HEK293T (cell line): ENCODE measurements at regions not wholly inside any gene's neighbourhood (a gene's known extent, or its start where the extent isn't known, plus 50 kb on each side); places are given as distances from the start of the nearest gene placed in this dataset.
"Not testable (repeated sequence)": the region's sequence is repeated elsewhere in the genome, so short reads cannot be mapped to it uniquely, and the experiment has no call there.

Experiments
- CTCF ChIA-PET: fragments of 350-600 bp; formaldehyde crosslinking; extraction: SDS; loops from one replicate; lab custom pipeline; 2021; ENCODE audit warnings: antibody characterized with exemption, inconsistent platforms; lab: Yijun Ruan, JAX
- POLR2A ChIA-PET: fragments of 350-600 bp; formaldehyde crosslinking; extraction: SDS; loops from one replicate; lab custom pipeline; 2020; ENCODE audit warnings: antibody characterized with exemption, inconsistent platforms; lab: Yijun Ruan, JAX
- DNase-seq: peaks from one replicate; pipeline ENCODE4 v3.0.0; 2012; ENCODE audit warnings: mixed read lengths; ENCODE audit errors: extremely low spot score
- ARNT ChIP-seq: fragments of 450-650 bp; IDR thresholded peaks from 2 replicates; pipeline ENCODE4 v1.6.1; 2017; ENCODE audit warnings: mild to moderate bottlenecking
- BHLHE40 ChIP-seq: fragments of 450-650 bp; IDR thresholded peaks from 2 replicates; pipeline ENCODE4 v1.6.1; 2016; ENCODE audit warnings: mild to moderate bottlenecking, moderate library complexity, borderline replicate concordance
- CTBP1 ChIP-seq: fragments of 450-650 bp; IDR thresholded peaks from 2 replicates; pipeline ENCODE4 v1.6.1; 2016; ENCODE audit warnings: borderline replicate concordance
- ELF4 ChIP-seq: fragments of 450-650 bp; IDR thresholded peaks from 2 replicates; pipeline ENCODE4 v1.6.1; 2017; ENCODE audit warnings: antibody characterized with exemption
- FOXA1 ChIP-seq: fragments of 450-650 bp; IDR thresholded peaks from 2 replicates; pipeline ENCODE4 v1.6.1; 2016; ENCODE audit warnings: mild to moderate bottlenecking
- FOXK2 ChIP-seq: fragments of 450-650 bp; IDR thresholded peaks from 2 replicates; pipeline ENCODE4 v1.6.1; 2016; ENCODE audit warnings: mild to moderate bottlenecking
- FOXM1 ChIP-seq: fragments of 450-650 bp; IDR thresholded peaks from 2 replicates; pipeline ENCODE4 v1.6.1; 2017; ENCODE audit warnings: mild to moderate bottlenecking, borderline replicate concordance
- HDGF ChIP-seq: fragments of 450-650 bp; IDR thresholded peaks from 2 replicates; pipeline ENCODE4 v1.6.1; 2017; ENCODE audit warnings: antibody characterized with exemption, borderline replicate concordance
- L3MBTL2 ChIP-seq: fragments of 450-650 bp; conservative IDR thresholded peaks from 2 replicates; pipeline ENCODE4 v1.6.1; 2016; ENCODE audit warnings: mild to moderate bottlenecking
- LEF1 ChIP-seq: fragments of 450-650 bp; IDR thresholded peaks from 2 replicates; pipeline ENCODE4 v1.6.1; 2017; ENCODE audit warnings: mild to moderate bottlenecking, borderline replicate concordance
- NFRKB ChIP-seq: fragments of 450-650 bp; IDR thresholded peaks from 2 replicates; pipeline ENCODE4 v1.6.1; 2016; ENCODE audit warnings: mild to moderate bottlenecking, moderate library complexity
- SP1 ChIP-seq: fragments of 450-650 bp; IDR thresholded peaks from 2 replicates; pipeline ENCODE4 v1.6.1; 2017
- SUZ12 ChIP-seq: fragments of 450-650 bp; IDR thresholded peaks from 2 replicates; pipeline ENCODE4 v1.6.1; 2016; ENCODE audit warnings: mild to moderate bottlenecking
- TARDBP ChIP-seq: fragments of 450-650 bp; IDR thresholded peaks from 2 replicates; pipeline ENCODE4 v1.6.1; 2016
- ZNF384 ChIP-seq: fragments of 450-650 bp; IDR thresholded peaks from 2 replicates; pipeline ENCODE4 v1.6.1; 2016
- TF ChIP-seq, protein P1 (sequence below): fragments of 450-650 bp; IDR thresholded peaks from 2 replicates; pipeline ENCODE4 v1.6.1; 2016

DNA sequence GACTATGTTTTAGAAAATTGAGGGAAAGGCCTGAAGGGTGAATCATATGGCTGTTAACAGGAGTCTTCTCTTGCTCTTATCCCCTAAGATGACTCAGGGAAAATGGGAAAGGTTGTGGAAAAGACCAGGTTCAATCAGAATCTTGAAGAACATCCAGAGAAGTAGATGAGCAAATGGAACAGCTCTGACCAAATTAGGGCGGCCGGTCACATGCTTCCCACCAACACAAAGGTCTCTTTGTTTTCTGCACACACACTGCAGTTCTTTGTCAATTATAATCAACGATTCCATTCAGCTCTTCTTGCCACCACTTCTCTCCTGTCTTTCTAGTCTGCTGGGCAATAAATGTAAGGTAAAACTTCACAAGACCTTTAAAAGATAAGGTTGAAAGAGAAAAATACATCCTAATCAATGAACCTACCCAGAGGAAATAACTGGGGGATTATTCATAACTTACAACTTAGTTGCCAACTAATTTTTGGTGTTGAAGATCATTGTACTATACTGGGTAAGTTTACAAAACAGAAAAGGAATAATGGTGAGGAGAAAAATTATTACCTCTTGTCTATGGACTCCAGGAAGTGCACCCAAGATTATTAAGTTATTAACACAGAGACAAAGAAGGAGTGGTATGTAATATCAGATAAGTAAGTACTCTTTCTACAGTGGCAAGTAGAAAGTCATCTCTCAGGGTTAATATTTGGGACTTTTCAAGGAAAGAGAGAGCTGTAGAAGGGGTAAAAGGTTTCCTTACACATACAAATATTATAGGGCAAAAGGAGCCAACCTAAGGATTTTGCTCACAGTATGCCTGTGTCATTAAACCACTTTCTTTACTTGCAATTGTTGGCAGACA is 441.9 kb upstream of the PIK3R1 start:
- ChIA-PET CTCF (no interaction called here), POLR2A (no interaction called here)
- DNase-seq, result no peak
- no peak for TF ChIP-seq SP1
- no peak for TF ChIP-seq ZNF384
- TF ChIP-seq TARDBP, result no peak
- no peak for TF ChIP-seq SUZ12
- no peak for TF ChIP-seq HDGF
- TF ChIP-seq, protein P1, sequence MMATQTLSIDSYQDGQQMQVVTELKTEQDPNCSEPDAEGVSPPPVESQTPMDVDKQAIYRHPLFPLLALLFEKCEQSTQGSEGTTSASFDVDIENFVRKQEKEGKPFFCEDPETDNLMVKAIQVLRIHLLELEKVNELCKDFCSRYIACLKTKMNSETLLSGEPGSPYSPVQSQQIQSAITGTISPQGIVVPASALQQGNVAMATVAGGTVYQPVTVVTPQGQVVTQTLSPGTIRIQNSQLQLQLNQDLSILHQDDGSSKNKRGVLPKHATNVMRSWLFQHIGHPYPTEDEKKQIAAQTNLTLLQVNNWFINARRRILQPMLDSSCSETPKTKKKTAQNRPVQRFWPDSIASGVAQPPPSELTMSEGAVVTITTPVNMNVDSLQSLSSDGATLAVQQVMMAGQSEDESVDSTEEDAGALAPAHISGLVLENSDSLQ, result no peak
- no peak for TF ChIP-seq LEF1
- no peak for TF ChIP-seq NFRKB
- no peak for TF ChIP-seq CTBP1
- no peak for TF ChIP-seq L3MBTL2
- TF ChIP-seq ELF4, result no peak
- TF ChIP-seq FOXM1, result no peak
- TF ChIP-seq BHLHE40, result no peak
- no peak for TF ChIP-seq ARNT
- no peak for TF ChIP-seq FOXK2

DNA sequence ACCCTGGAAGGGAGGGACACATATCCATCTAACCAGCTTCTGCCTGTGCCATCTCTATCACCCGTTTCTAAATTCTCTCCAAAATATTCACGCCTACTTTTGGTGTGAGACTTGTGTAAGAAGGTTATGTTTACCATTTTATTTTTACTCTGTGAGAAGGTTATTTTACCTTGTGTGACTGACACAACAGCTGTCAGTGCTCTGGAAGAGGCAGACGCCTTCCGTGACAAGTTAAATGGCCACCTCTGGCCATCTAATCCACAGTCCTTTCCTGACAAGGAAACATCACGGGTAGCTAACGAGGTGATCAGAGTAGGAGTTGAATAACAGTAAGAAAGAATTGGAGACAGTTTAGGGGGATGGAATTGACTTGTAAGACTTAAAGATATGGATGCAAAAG is 443.8 kb upstream of the PIK3R1 start:
- DNase-seq, result no peak
- ChIA-PET CTCF (interaction anchor here (0.6 kb wide), 1 partner anchor 11 kb away, joined by 3 read pairs; no protein-coding TSS in a partner anchor), POLR2A (no interaction called here)
- TF ChIP-seq TARDBP, result no peak
- TF ChIP-seq SP1, result no peak
- TF ChIP-seq FOXM1, result no peak
- no peak for TF ChIP-seq FOXA1
- no peak for TF ChIP-seq LEF1
- no peak for TF ChIP-seq L3MBTL2

DNA sequence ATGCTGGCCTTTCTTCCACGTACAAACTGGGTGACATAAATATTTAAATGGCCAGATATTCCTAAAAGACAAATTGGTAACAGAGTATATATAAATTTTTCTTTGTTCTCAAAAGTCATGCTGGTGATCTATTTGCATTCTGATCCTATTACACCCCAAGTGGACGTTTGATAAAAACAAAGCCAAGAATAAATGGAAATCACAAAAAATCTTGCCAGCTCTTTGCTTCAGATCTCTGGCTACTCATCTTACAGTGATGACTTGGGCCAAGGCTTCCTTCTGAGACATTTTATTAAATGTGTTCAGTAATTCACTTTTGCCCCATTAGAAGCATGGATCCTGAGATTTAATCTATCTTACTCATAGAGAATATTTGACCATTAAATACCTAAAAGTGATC is 444.3 kb upstream of the PIK3R1 start:
- TF ChIP-seq ARNT (no peak), TARDBP (no peak), FOXK2 (no peak), ELF4 (no peak), NFRKB (no peak), SUZ12 (no peak), FOXA1 (no peak)
- TF ChIP-seq, protein P1, result no peak
- ChIA-PET POLR2A (no interaction called here), CTCF (no interaction called here)
- no peak for DNase-seq

DNA sequence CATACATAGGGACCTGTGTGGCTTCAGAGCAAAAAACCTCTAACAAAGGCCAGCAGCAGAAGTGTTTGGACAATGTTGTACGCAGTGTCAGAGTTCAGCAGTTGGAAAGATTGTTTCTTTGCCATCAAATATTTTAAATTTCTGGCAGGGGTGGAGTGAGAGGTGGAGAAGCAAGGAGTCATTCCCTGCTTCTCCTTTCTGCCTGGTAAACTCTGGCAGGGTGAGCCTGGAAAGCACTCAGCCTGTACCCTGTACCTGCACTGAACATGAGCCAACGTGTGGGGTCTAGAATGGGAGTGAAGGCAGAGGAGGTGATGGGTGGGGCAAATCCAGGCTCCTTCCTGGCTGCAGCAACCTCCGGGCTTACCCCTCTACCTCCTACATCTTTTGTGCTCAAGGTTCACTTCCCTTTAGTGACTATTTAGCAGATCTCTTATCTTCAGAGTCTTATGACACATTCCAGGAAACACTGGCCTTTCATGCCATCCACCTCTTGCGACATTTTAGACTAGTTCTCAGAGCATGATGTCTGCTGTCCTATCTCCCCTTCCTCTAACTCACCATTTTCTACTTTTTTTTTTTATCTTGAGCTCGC is 445.0 kb upstream of the PIK3R1 start:
- TF ChIP-seq BHLHE40, result no peak
- TF ChIP-seq SUZ12, result no peak
- no peak for TF ChIP-seq FOXM1
- no peak for TF ChIP-seq LEF1
- no peak for TF ChIP-seq ARNT
- TF ChIP-seq CTBP1, result no peak
- no peak for TF ChIP-seq FOXA1
- TF ChIP-seq TARDBP, result no peak
- no peak for TF ChIP-seq SP1
- TF ChIP-seq NFRKB, result no peak
- no peak for TF ChIP-seq FOXK2
- no peak for TF ChIP-seq HDGF
- TF ChIP-seq, protein P1, result no peak
- TF ChIP-seq ELF4, result no peak
- no peak for TF ChIP-seq ZNF384
- TF ChIP-seq L3MBTL2, result no peak
- DNase-seq, result no peak
- POLR2A ChIA-PET, result no interaction called here
- CTCF ChIA-PET, result interaction anchor here (0.6 kb wide), 1 partner anchor 36 kb away, joined by 4 read pairs; no protein-coding TSS in a partner anchor

DNA sequence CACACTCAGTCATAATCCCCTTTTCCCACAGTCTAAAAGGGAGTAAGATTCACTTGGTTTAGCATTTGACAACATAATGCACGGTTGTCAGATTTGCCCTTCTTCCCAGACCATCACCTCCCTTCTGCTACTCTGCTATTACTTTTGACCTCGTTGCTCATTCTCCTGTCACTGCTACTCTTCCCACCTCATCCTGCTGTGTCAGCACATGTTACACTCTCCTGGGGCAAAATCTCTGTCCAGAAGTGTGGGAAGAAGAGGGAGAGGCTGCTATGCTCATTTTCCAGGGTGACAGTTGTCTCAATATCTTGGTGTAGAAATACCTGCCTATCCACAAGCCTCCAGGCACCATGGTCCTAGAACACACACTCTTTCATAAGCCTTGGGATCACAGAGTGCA is 449.9 kb upstream of the PIK3R1 start:
- CTCF ChIA-PET, result no interaction called here
- POLR2A ChIA-PET, result no interaction called here
- TF ChIP-seq ZNF384, result no peak
- TF ChIP-seq BHLHE40, result no peak
- no peak for TF ChIP-seq FOXK2
- no peak for TF ChIP-seq NFRKB
- TF ChIP-seq SP1, result no peak
- TF ChIP-seq TARDBP, result no peak
- TF ChIP-seq FOXA1, result no peak
- no peak for TF ChIP-seq CTBP1
- TF ChIP-seq, protein P1, result no peak
- no peak for TF ChIP-seq L3MBTL2
- no peak for TF ChIP-seq SUZ12
- no peak for TF ChIP-seq ELF4
- no peak for TF ChIP-seq ARNT
- TF ChIP-seq HDGF, result no peak
- no peak for TF ChIP-seq FOXM1
- DNase-seq, result no peak

DNA sequence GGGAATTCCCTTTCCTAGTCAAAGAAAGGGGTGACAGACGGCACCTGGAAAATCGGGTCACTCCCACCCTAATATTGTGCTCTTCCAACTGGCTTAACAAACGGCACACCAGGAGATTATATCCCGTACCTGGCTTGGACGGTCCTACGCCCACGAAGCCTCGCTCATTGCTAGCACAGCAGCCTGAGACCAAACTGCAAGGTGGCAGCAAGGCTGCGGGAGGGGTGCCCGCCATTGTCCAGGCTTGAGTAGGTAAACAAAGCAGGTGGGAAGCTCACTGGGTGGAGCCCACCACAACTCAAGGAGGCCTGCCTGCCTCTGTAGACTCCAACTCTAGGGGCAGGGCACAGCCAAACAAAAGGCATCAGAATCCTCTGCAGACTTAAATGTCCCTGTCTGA is 457.8 kb upstream of the PIK3R1 start:
- POLR2A ChIA-PET, DNase-seq, CTCF ChIA-PET: not testable (repeated sequence)
